Kidney epithelial cell (primary cell): ENCODE measurements at regions not wholly inside any gene's neighbourhood (a gene's known extent, or its start where the extent isn't known, plus 50 kb on each side); places are given as distances from the start of the nearest gene placed in this dataset.

ENCODE experiments used
- DNase-seq: peaks from one replicate; pipeline ENCODE4 v3.0.0-alpha.2; 2010; ENCODE audit warnings: low read depth
- H3K27me3 ChIP-seq: 2 replicates; pipeline ENCODE4 v1.6.0; 2011; ENCODE audit warnings: low read length; ENCODE audit not compliant: control insufficient read depth, insufficient read depth
- H3K36me3 ChIP-seq: 2 replicates; pipeline ENCODE4 v1.5.1; 2011; ENCODE audit warnings: low read length; ENCODE audit not compliant: control insufficient read depth, insufficient read depth
- H3K4me3 ChIP-seq: 2 replicates; pipeline ENCODE4 v1.5.1; 2011; ENCODE audit warnings: low read depth, mild to moderate bottlenecking, control low read depth, low read length
- CTCF ChIP-seq: IDR thresholded peaks from 2 replicates; pipeline ENCODE4 v1.5.1; 2011; ENCODE audit warnings: mild to moderate bottlenecking, moderate library complexity, low read length, control low read depth, inconsistent platforms; ENCODE audit not compliant: insufficient read depth, poor library complexity, severe bottlenecking

GRCh38 chr6:144856622-144857021 is 571.5 kb downstream of the UTRN start:
- no peak for DNase-seq
- Histone ChIP-seq H3K36me3 (no peaks in the 10 kb centered on the region), H3K4me3 (no peak overlapping the region), H3K27me3 (no peaks in the 10 kb centered on the region)
- no peak for TF ChIP-seq CTCF

- Histone ChIP-seq H3K4me3 (no peak overlapping the region), H3K36me3 (no peaks in the 10 kb centered on the region), H3K27me3 (no peaks in the 10 kb centered on the region)
- no peak for TF ChIP-seq CTCF
- no peak for DNase-seq
Observed at GRCh38 chr6:144857086-144857485, 572.0 kb downstream of the UTRN start.

- Histone ChIP-seq H3K36me3 (no peaks in the 10 kb centered on the region), H3K4me3 (no peak overlapping the region), H3K27me3 (no peaks in the 10 kb centered on the region)
- TF ChIP-seq CTCF: no peak
- no peak for DNase-seq
Observed at GRCh38 chr6:144862769-144863168, 577.6 kb downstream of the UTRN start.

GRCh38 chr6:144867761-144868160 is 582.6 kb downstream of the UTRN start:
- no peak for TF ChIP-seq CTCF
- H3K27me3 ChIP-seq: no peaks in the 10 kb centered on the region
- no peaks in the 10 kb centered on the region for H3K36me3 ChIP-seq
- DNase-seq: no peak
- no peak overlapping the region for H3K4me3 ChIP-seq

GRCh38 chr6:144870782-144871181 is 585.6 kb downstream of the UTRN start:
- no peak for TF ChIP-seq CTCF
- no peak overlapping the region for H3K4me3 ChIP-seq
- no peaks in the 10 kb centered on the region for H3K27me3 ChIP-seq
- no peak for DNase-seq
- no peaks in the 10 kb centered on the region for H3K36me3 ChIP-seq

GRCh38 chr6:144873623-144874378 is 588.7 kb downstream of the UTRN start:
- H3K4me3 ChIP-seq: no peak overlapping the region
- no peaks in the 10 kb centered on the region for H3K27me3 ChIP-seq
- no peak for TF ChIP-seq CTCF
- DNase-seq: no peak
- no peaks in the 10 kb centered on the region for H3K36me3 ChIP-seq
